ENCODE measurements at regions not wholly inside any gene's neighbourhood (a gene's known extent, or its start where the extent isn't known, plus 50 kb on each side); places are given as distances from the start of the nearest gene placed in this dataset.
A peak's percentile ranks its signal among the peaks of the same experiment; 100 is the strongest.

GRCh38 chr18:26686532-26686931, 138.2 kb upstream of the KCTD1 start:
- no peaks in the 10 kb centered on the region for H3K9me3 ChIP-seq
- no peaks in the 10 kb centered on the region for H3F3A ChIP-seq (replicated peaks; ENCODE audit: insufficient read depth)
- H3K9ac ChIP-seq, result no peak overlapping the region
- peak overlapping the region in 1 of 2 experiments; percentile 79; a peak in 2 of 4 replicates for H3K27ac ChIP-seq (ENCODE audit: low read depth in 2 of 2, low read length in 1 of 2)
- H3K9me2 ChIP-seq, result no peaks in the 10 kb centered on the region
- no peaks in the 10 kb centered on the region for H3K79me2 ChIP-seq (ENCODE audit: insufficient read depth)
- WGBS (ENCODE audit: low lambda C conversion rate), result 23% methylated on average over 3 of the region's 3 CpGs
- no peak overlapping the region for H3K4me3 ChIP-seq (ENCODE audit: low read depth in 2 of 2, low read length in 1 of 2)
- H3K27me3 ChIP-seq (ENCODE audit: insufficient read depth), result no peaks in the 10 kb centered on the region
- no peak overlapping the region for H2AFZ ChIP-seq (ENCODE audit: low read depth)
- H3K4me2 ChIP-seq, result no peak overlapping the region
- POLR2A ChIA-PET, result interaction anchor here (0.6 to 1.2 kb wide), 2 partner anchors 13 to 30 kb away, joined by 3 to 5 read pairs; no protein-coding TSS in a partner anchor
- H4K20me1 ChIP-seq (ENCODE audit: insufficient read depth), result no peaks in the 10 kb centered on the region
- CTCF ChIA-PET, result interaction anchor here (1.2 kb wide), 1 partner anchor 138 kb away, joined by 3 read pairs; no protein-coding TSS in a partner anchor
- H3K36me3 ChIP-seq (replicated peaks in 1 of 2; ENCODE audit: control insufficient read depth in 1 of 2, insufficient read depth in 2 of 2, low read length in 1 of 2), result no peaks in the 10 kb centered on the region
- DNase-seq, result no peak
- H3K4me1 ChIP-seq (ENCODE audit: control insufficient read depth in 1 of 2, insufficient read depth in 2 of 2, low read depth in 1 of 2, low read length in 1 of 2), result peaks cover 0 to 18% of the 10 kb centered on the region in 2 experiments; a peak in 2 of 4 replicates
- TF ChIP-seq TCF12 (IDR thresholded peaks at IDR 0.05) (no peak), SMC3 (IDR thresholded peaks at IDR 0.05; ENCODE audit: low read depth, low read length) (no peak), NFIC (IDR thresholded peaks at IDR 0.05; ENCODE audit: borderline replicate concordance) (no peak), CHD2 (IDR thresholded peaks at IDR 0.05; ENCODE audit: low read length, partially characterized antibody) (no peak), SIN3A (IDR thresholded peaks at IDR 0.05; ENCODE audit: borderline replicate concordance, low read depth, low read length) (no peak), JUND (IDR thresholded peaks at IDR 0.05) (no peak), EP300 (IDR thresholded peaks at IDR 0.05; ENCODE audit: borderline replicate concordance in 1 of 2, low read depth in 1 of 2, low read length in 1 of 2) (no peak), FOSL2 (IDR thresholded peaks at IDR 0.05; ENCODE audit: borderline replicate concordance, low read depth) (no peak), GATA2 (CRISPR knock-in tag; IDR thresholded peaks at IDR 0.05) (no peak), MXI1 (IDR thresholded peaks at IDR 0.05; ENCODE audit: low read depth, low read length) (no peak; the same call in 1 of the 2 replicates), PBX3 (IDR thresholded peaks at IDR 0.05) (no peak), EZH2phosphoT487 (IDR thresholded peaks at IDR 0.05; ENCODE audit: borderline replicate concordance, low read depth) (no peak), RFX5 (IDR thresholded peaks at IDR 0.05; ENCODE audit: low read length) (no peak), USF1 (IDR thresholded peaks at IDR 0.05; ENCODE audit: borderline replicate concordance, low read depth) (no peak)
- TF ChIP-seq, protein P1, sequence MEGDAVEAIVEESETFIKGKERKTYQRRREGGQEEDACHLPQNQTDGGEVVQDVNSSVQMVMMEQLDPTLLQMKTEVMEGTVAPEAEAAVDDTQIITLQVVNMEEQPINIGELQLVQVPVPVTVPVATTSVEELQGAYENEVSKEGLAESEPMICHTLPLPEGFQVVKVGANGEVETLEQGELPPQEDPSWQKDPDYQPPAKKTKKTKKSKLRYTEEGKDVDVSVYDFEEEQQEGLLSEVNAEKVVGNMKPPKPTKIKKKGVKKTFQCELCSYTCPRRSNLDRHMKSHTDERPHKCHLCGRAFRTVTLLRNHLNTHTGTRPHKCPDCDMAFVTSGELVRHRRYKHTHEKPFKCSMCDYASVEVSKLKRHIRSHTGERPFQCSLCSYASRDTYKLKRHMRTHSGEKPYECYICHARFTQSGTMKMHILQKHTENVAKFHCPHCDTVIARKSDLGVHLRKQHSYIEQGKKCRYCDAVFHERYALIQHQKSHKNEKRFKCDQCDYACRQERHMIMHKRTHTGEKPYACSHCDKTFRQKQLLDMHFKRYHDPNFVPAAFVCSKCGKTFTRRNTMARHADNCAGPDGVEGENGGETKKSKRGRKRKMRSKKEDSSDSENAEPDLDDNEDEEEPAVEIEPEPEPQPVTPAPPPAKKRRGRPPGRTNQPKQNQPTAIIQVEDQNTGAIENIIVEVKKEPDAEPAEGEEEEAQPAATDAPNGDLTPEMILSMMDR (IDR thresholded peaks at IDR 0.05), result no peak
- TF ChIP-seq, protein P2, sequence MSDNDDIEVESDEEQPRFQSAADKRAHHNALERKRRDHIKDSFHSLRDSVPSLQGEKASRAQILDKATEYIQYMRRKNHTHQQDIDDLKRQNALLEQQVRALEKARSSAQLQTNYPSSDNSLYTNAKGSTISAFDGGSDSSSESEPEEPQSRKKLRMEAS (IDR thresholded peaks at IDR 0.05; ENCODE audit: low read depth), result no peak
- TF ChIP-seq, protein P3, sequence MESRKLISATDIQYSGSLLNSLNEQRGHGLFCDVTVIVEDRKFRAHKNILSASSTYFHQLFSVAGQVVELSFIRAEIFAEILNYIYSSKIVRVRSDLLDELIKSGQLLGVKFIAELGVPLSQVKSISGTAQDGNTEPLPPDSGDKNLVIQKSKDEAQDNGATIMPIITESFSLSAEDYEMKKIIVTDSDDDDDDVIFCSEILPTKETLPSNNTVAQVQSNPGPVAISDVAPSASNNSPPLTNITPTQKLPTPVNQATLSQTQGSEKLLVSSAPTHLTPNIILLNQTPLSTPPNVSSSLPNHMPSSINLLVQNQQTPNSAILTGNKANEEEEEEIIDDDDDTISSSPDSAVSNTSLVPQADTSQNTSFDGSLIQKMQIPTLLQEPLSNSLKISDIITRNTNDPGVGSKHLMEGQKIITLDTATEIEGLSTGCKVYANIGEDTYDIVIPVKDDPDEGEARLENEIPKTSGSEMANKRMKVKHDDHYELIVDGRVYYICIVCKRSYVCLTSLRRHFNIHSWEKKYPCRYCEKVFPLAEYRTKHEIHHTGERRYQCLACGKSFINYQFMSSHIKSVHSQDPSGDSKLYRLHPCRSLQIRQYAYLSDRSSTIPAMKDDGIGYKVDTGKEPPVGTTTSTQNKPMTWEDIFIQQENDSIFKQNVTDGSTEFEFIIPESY (IDR thresholded peaks at IDR 0.05; ENCODE audit: borderline replicate concordance, low read depth), result no peak

Data from SK-N-SH (cell line).